Small intestine (tissue), 7 donors: ENCODE measurements at regions not wholly inside any gene's neighbourhood (a gene's known extent, or its start where the extent isn't known, plus 50 kb on each side); places are given as distances from the start of the nearest gene placed in this dataset.

Source experiments
- DNase-seq, 2 donors: peaks; one replicate each; pipeline versions ENCODE4 v3.0.0 to v3.0.0-alpha.2; 2013
- FAIRE-seq: peaks from 2 replicates; lab custom pipeline; 2012; peaks lifted over from hg19 to GRCh38; lab: Jason Lieb, UNC
- H3K27ac ChIP-seq, 3 donors: one replicate each; pipeline ENCODE4 v1.5.1; 2013; ENCODE audit warnings: low read length in 2 of 3, mild to moderate bottlenecking in 2 of 3, control low read depth in 1 of 3, inconsistent platforms in 1 of 3, low read depth in 1 of 3, moderate library complexity in 1 of 3
- H3K27me3 ChIP-seq, 3 donors: one replicate each; pipeline ENCODE4 v1.6.1; 2013; ENCODE audit warnings: low read length in 3 of 3, inconsistent platforms in 1 of 3; ENCODE audit not compliant: control insufficient read depth in 3 of 3, insufficient read depth in 3 of 3
- H3K36me3 ChIP-seq, 3 donors: one replicate each; pipeline ENCODE4 v1.6.1; 2013; ENCODE audit warnings: low read length in 3 of 3, inconsistent platforms in 1 of 3, low read depth in 1 of 3, mild to moderate bottlenecking in 1 of 3, moderate library complexity in 1 of 3; ENCODE audit not compliant: control insufficient read depth in 3 of 3, insufficient read depth in 2 of 3
- H3K4me1 ChIP-seq, 3 donors: one replicate each; pipeline ENCODE4 v1.6.1; 2013; ENCODE audit warnings: low read length in 2 of 3, inconsistent platforms in 1 of 3, low read depth in 1 of 3, mild to moderate bottlenecking in 1 of 3, moderate library complexity in 1 of 3; ENCODE audit not compliant: control insufficient read depth in 3 of 3, insufficient read depth in 2 of 3
- H3K4me3 ChIP-seq, 3 donors: one replicate each; pipeline ENCODE4 v1.5.1; 2013; ENCODE audit warnings: low read length in 3 of 3, control low read depth in 1 of 3, inconsistent platforms in 1 of 3, low read depth in 1 of 3, mild to moderate bottlenecking in 1 of 3, moderate library complexity in 1 of 3
- H3K9me3 ChIP-seq, 2 donors: one replicate each; pipeline ENCODE4 v1.6.1; 2013; ENCODE audit warnings: low read depth in 1 of 2, low read length in 1 of 2; ENCODE audit not compliant: control insufficient read depth in 2 of 2, insufficient read depth in 1 of 2
- WGBS, 3 donors: extraction: QIAGEN DNeasy Blood & Tissue Kit; methylation state at CpG; one replicate each; pipeline ENCODE4 v1.1.7; 2013; 5-methylcytosine and 5-hydroxymethylcytosine counted together
- donor health status: healthy with polysubstance abuse.
- donor health status: control.
- donor health status: control.
- donor health status: Bipolar disorder and iron deficiency.
- donor health status: healthy.

GRCh38 chr4:53649357-53649756 lies 58.1 kb upstream of the LNX1 start:
- H3K27me3 ChIP-seq, result no peaks in the 10 kb centered on the region
- no peaks in the 10 kb centered on the region for H3K36me3 ChIP-seq
- FAIRE-seq (no peak), DNase-seq (no peak)
- H3K9me3 ChIP-seq, result no peaks in the 10 kb centered on the region
- H3K4me3 ChIP-seq, result no peak overlapping the region
- H3K4me1 ChIP-seq, result peaks cover 8 to 44% (median 13%) of the 10 kb centered on the region in 3 donors
- H3K27ac ChIP-seq, result peak overlapping the region in 1 of 3 donors; percentile 33
- 35 to 89% (median 71%) methylated on average over 2 of the region's 2 CpGs for WGBS, 3 donors

- Histone ChIP-seq H3K9me3 (no peaks in the 10 kb centered on the region), H3K36me3 (no peaks in the 10 kb centered on the region), H3K4me3 (no peak overlapping the region), H3K27me3 (no peaks in the 10 kb centered on the region), H3K4me1 (peaks cover 8 to 37% (median 9%) of the 10 kb centered on the region in 3 donors), H3K27ac (no peak overlapping the region)
- 76 to 93% (median 86%) methylated on average over 5 of the region's 5 CpGs for WGBS, 3 donors
- DNase-seq, result no peak
- no peak for FAIRE-seq
These were observed 56.3 kb upstream of the LNX1 start for GRCh38 chr4:53647547-53647946.

GRCh38 chr4:53646795-53647194 lies 55.5 kb upstream of the LNX1 start:
- Histone ChIP-seq H3K36me3 (no peaks in the 10 kb centered on the region), H3K4me3 (no peak overlapping the region), H3K27ac (peak overlapping the region in 1 of 3 donors; percentile 71), H3K4me1 (peaks cover 5 to 33% (median 9%) of the 10 kb centered on the region in 3 donors), H3K27me3 (no peaks in the 10 kb centered on the region), H3K9me3 (no peaks in the 10 kb centered on the region)
- FAIRE-seq (no peak), DNase-seq (peak; percentile 51 to 61)
- WGBS, 3 donors, result 1 to 15% (median 8%) methylated on average over 3 of the region's 3 CpGs

GRCh38 chr4:53645108-53645507 lies 53.8 kb upstream of the LNX1 start:
- DNase-seq (peak in 1 of 2 donors; percentile 31), FAIRE-seq (no peak)
- Histone ChIP-seq H3K4me3 (no peak overlapping the region), H3K27ac (peak overlapping the region; percentile 25 to 92 (median 79)), H3K9me3 (no peaks in the 10 kb centered on the region), H3K36me3 (no peaks in the 10 kb centered on the region), H3K4me1 (peaks cover 6 to 29% (median 14%) of the 10 kb centered on the region in 3 donors), H3K27me3 (no peaks in the 10 kb centered on the region)
- 14 to 63% (median 25%) methylated on average over 3 of the region's 3 CpGs for WGBS, 3 donors

- Histone ChIP-seq H3K9me3 (no peaks in the 10 kb centered on the region), H3K27me3 (no peaks in the 10 kb centered on the region), H3K4me1 (peaks cover 6 to 29% (median 14%) of the 10 kb centered on the region in 3 donors), H3K4me3 (no peak overlapping the region), H3K36me3 (no peaks in the 10 kb centered on the region), H3K27ac (peak overlapping the region; percentile 25 to 92 (median 79))
- FAIRE-seq (peak; percentile 30), DNase-seq (peak; percentile 96 to 99)
- 10 to 59% (median 28%) methylated on average over 3 of the region's 3 CpGs for WGBS, 3 donors
These were observed 53.3 kb upstream of the LNX1 start for GRCh38 chr4:53644607-53645006.
